GM21423 (cell line): ENCODE measurements at regions not wholly inside any gene's neighbourhood (a gene's known extent, or its start where the extent isn't known, plus 50 kb on each side); places are given as distances from the start of the nearest gene placed in this dataset.
"Not testable (repeated sequence)": the region's sequence is repeated elsewhere in the genome, so short reads cannot be mapped to it uniquely, and the experiment has no call there.

ENCODE experiments used
- ATAC-seq: cut with Tn5 transposase; IDR thresholded peaks from one replicate; pipeline ENCODE4 v1.9.1; 2021; ENCODE audit warnings: mild to moderate bottlenecking, moderate library complexity; ENCODE audit not compliant: unreplicated experiment

DNA sequence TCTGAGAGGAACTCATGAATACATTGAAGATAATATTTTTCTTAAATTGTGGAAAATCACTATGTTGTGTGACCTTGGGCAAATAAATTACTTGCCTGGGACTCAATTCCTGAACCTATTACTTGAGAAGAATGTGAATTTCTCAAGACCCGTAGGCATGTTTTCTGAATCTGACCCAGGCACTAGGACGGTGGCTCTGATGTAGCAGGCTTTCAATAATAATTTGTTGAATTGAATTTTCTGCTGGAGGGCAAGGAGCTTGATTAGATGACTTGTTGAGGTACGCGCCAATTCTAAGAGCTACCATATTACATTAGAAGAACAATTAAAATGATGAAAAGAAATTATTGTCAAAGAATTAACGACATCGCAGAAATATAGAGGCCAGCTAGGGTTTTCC, 150.2 kb upstream of the LRRC3B start:
- no peak for ATAC-seq

DNA sequence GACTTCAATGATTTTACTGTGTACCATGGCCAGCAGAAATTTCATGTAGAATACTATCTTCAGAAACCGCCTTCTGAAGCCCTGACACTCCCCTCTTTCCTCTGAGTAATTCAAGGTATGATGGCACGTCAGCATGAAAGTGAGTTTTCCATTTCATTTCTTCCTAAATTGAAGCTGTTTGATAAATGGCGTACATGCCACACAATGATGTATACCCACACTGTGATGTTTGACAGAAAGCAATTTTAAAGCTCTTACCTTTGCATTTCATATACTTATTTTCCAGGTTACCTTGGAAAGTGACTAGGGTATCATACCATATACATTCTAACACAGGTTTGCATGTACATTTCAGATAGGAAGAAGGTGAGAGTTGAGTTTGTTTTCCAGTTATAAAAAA, 147.9 kb upstream of the LRRC3B start:
- ATAC-seq = no peak

DNA sequence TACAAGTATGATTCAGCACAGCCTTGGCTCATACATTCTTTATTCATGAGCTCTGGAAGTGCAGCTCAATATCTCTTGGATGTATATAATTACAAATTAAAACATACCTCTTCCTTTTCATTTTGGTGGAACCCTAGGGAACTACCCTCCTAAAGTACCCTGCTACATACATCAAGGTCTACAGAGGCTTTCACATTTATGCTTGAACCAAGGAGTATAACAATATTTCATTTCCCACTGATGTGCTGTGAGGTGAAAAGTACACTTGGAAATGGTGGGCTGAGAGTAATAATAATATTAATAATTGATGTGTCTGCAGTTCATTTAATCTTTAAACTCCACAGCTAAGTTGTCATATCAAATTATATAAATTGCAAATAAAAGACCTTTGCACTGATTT, 142.2 kb upstream of the LRRC3B start:
- ATAC-seq = no peak

DNA sequence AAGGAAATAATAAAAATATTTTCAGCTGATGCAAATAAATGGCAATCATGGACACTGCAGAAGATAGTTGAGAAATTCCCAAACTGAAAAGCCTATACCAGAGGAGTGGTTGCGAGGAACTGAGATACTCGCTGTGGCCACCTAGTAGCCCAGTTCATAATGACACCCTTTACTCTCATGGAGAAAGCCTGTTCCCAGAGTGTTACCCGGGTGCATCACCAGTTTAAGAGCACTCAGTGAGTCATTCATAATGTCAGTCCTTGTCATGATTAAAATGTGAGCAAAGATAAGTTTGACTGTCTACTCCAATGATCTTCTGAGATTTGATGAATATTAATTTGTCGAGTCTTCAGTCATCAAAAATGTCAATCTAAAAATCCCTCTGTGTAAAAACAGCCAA, 138.4 kb upstream of the LRRC3B start:
- ATAC-seq = no peak

DNA sequence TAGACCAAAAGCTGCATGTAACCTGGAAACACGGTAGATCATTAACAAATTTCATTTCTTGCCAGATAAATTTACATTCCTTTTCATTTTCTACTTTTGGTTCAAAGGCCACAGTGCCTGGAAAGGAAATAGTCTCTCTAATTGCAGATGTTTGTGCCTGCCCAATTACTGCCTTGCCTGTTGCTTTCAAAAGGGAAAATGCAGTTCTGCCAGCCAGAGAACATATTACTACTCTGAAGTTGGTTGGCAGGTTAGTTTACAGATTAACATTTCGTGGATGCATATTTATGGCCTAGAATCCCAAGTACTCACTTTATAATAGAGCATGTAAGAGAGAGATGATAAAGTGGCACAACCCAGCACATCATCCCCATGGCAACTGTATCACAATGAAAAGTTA, 124.3 kb upstream of the LRRC3B start:
- ATAC-seq = no peak

DNA sequence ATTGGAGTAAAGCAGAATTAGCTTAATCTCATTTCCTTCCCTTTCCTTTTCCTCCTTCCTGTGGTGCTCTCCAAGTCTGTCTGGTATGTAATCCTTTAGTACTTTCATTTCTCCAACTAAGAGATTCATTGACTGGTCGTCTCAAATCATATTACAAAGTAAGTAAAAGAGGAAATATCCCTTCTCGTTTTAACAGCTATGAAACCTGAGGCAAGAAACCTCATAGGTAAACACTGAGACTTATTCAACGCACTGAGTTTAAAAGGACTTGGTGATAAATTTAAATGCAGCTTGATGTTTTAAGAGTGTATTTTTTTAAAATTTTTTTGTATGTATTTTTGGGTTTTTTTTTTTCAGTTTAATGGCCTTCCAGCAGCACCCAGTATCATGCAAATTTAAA, 117.2 kb upstream of the LRRC3B start:
- ATAC-seq = no peak

DNA sequence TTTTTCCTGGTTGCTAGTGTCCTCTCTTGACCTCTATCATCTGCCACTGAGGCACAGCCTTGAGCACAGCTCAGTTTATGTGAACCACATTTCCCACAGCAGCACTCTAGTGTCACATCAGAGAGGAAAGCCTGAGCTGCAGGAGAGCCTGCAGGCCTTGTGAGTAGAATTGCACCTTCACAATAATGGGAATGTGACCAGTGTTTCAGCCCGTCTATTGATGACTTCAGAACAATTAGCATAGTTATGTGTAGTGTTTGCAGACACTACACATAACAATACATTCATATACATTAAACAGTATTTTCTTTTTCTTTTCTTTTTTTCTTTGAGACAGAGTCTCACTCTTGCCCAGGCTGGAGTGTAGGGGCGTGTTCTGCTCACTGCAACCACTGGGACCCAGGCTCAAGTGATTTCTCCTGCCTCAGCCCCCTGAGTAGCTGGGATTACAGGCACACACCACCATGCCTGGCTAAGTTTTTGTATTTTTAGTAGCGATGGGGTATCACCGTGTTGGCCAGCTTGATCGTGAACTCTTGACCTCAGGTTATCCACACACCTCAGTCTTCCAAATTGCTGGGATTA, 108.0 kb upstream of the LRRC3B start:
- ATAC-seq = not testable (repeated sequence)

DNA sequence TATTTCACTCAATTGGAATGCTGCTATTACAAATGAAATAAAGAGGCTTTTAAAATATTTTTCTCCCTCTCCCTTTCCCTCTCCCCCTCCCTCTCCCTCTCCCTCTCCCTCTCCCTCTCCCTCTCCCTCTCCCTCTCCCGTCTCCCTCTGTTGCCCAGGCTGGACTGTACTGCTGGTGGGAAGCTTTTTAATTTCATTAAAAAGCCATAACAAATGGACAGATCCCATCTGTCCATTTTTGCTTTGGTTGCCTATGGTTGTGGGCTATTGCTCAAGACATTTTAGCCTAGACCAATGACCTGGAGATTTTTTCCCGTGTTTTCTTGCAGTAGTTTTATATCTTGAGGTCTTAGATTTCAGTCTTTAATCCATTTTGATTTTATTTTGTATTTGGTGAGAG, 107.2 kb upstream of the LRRC3B start:
- no peak for ATAC-seq

DNA sequence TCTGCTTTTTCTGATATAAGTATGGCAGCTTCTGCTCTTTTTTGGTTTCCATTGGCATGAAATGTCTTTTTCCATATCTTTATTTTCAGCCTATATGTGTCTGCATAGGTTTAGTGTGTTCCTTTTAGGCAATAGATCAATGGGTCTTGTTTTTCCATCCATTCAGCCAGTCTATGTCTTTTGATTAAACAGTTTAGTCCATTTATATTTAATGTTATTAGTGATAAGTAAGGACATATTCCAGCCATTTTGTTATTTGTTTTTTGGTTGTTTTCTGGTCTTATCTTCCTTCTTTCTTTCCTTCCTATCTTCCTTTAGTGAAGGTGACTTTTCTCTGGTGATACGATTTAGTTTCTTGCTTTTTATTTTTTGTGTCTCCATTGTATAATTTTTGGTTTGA, 101.3 kb upstream of the LRRC3B start:
- no peak for ATAC-seq

DNA sequence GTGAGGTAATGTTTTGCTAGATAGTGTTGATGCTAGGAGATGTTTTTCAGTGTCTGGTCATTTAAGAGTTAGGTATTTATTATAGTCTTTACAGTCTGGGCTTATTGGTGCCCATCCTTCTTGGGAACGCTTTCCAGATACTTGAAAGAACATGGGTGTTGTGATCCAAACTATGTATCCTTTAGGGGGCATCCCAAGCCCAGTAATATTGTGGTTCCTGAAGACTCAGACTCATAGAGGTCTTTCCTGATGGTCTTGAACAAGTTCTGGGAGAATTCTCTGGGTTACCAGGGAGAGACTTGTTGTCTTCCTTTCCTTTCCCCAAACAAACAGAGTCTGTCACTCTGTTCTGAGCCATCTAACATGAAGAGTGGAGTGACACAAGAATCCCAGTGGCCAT, 99.7 kb upstream of the LRRC3B start:
- ATAC-seq = no peak

DNA sequence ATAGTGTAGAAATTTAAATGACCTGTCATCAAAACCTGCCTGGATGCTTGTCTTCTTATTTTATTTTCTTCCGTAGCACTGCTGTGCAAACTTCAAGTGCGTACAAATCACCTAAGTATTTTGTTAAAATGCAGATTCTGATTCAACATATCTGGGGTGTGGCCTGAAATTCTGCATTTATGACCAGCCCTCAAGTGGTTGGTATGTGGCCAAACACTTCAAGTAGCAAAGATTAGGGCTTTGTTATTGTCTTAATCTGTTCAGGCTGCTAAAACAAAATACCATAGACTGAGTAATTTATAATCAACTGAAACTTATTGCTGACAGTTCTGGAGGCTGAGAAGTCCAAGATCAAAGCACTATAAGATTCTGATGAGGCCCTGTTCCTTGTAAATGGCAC, 97.6 kb upstream of the LRRC3B start:
- ATAC-seq = no peak

DNA sequence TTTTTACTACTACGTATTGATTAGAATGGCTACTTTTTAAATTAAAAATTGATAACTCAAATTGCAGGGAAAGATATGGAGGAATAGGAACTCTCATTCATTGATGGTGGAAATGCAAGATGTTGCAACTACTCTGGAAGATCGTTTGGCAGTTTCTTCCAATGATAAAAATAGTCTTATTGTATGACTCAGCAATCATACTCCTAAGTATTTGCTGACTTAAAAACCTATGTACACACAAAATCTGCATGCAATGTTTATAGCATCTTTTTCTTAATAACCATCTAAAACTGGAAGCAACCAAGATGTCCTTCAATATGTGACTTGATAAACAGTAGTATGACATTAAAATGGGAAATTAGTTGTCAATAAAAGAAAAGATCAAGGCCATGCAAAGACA, 87.4 kb upstream of the LRRC3B start:
- no peak for ATAC-seq

DNA sequence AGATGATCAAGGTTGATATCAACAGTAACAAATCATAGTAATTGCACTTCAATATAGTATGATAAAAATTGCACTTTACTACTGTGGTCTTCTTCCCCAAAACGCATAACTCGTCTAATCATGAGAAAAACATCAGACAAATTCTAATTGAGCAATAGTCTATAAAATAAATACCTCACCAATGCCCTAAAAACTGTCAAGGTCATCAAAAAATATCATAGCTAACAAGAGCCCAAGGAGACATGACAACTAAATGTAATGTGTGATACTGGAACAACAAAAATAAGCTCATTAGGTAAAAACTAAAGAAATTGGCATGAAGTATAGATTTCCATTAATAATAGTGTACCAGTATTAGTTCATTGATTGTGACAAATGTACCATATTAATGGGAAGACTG, 85.6 kb upstream of the LRRC3B start:
- no peak for ATAC-seq

DNA sequence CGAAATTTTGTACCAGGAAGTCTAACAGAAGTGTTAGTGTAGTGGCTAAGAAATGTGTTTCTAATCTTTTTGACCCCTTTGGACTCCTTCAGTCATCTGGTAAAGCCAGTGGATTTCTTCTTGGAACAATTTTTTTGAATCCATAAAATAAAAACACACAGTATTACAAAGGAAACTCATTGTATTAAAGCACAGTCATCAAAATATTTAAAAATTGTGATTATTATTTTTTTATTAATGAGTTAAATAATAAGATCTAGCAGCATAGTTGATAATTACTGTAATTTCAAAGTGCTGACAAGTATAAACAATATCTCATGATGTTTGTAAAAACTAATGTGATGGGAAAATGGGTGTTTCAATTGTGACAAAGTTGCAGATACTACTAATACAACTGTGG, 72.2 kb upstream of the LRRC3B start:
- ATAC-seq = no peak

DNA sequence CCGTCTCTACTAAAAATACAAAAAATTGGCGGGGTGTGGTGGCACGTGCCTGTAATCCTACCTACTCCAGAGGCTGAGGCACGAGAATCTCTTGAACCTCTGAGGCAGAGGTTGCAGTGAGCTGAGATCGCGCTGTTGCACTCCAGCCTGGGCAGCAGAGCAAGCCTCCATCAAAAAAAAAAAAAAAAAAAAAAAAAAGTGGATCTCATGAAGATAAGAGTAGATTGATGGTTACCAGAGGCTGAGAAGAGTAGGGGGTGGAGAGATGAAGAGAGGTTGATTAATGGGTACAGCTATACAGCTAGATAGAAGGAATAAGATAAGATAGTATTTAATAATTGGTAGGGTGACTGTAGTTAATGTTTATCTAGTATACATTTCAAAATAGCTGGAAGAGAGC, 65.9 kb upstream of the LRRC3B start:
- ATAC-seq = no peak

DNA sequence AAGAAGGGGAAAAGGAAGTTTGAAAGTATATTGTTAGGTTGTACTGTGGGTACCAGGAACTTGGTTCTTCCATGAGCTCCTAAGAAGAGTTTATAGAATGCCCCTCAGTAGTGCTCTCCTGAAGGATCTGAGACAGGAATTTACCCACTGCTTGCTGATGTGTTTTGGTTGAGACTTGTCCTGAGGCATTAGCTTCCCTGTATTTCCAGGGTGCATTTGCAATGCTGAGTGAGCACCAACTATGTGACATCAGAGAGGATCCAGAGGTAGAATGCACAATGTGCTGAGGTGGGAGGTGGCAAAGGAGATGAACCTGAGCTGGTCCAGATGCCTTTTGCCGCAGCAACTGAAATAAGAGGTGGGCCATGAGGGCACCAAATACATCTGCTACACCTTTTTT, 64.3 kb upstream of the LRRC3B start:
- no peak for ATAC-seq

DNA sequence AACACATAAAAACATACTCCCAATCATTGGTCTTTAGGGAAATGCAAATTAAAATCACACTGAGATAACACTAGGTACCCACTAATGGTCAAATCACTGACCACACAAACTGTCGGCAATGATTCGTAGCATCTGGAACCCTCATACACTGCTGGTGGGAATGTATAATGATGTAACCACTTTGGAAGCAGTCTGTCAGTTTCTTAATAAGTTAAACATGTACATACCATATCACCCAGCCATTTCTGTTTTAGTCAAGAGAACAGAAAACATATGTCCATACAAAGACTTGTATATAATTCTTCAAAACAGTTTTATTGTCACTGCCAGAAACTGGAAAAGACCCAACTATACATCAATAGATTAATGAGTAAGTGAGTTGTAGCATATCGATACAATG, 63.3 kb upstream of the LRRC3B start:
- no peak for ATAC-seq

DNA sequence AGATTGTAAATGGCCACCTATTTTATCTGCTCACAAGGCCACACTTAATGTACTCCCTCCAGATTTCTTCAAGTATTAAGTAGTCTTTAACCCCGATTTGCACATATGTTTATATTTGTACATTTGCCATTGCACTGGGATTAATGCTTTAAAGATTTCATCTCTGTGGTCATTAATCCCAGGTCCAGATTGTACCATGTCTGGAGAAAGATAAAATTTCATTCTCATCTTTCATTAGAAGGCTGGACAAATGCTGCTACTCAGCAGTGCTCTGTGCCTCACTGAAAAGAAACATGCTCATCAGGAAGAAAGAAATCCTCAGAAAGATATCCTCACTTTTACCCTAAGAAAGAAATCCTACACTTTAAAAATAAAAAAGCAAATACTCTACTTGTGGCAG, 62.5 kb upstream of the LRRC3B start:
- no peak for ATAC-seq

DNA sequence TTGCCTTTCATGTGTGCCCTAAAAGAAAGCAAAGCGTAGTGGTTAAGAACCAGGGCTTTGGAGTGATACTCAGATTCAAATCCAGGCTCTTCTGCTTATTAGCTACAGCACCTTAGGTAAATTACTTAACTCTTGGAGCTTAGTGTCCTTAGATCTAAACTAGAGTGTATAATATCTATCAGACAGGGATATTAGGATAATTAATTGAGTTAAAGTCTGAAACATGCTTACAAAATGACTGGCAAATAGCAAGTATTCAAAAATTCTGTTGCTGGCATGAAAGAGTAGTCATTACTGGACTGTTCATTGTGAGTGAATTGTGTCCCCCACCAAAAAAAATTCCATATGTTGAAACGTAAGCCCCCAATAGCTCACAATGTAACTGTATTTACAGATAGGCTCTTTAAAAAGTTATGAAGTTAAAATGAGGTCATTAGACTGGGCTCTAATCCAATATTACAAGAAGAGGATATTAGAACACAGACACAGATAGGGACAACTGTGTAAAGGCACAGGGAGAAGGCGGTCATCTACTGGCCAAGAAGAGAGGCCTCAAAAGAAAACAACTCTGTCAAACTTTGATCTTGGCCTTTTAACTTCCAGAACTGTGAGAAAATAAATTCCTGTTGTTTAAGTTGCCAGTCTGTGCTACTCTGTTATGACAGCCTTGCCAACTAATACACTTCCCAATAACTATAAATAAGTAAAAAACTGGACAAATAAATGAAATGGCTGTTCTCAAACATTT, 60.4 kb upstream of the LRRC3B start:
- no peak for ATAC-seq
